H1 (cell line): ENCODE measurements at regions not wholly inside any gene's neighbourhood (a gene's known extent, or its start where the extent isn't known, plus 50 kb on each side); places are given as distances from the start of the nearest gene placed in this dataset.

ENCODE experiments used
- EP300 ChIP-seq, 2 experiments: IDR thresholded peaks; 1 replicate in 1 of 2; 2 replicates in 1 of 2; pipeline ENCODE4 v1.6.1; 2011 to 2012; ENCODE audit warnings: low read depth in 2 of 2, low read length in 2 of 2, mild to moderate bottlenecking in 2 of 2, borderline replicate concordance in 1 of 2, inconsistent platforms in 1 of 2, moderate library complexity in 1 of 2
- RFX5 ChIP-seq: IDR thresholded peaks from 2 replicates; pipeline ENCODE4 v1.6.1; 2011; ENCODE audit warnings: low read depth, low read length, improper control_type of control experiment, borderline replicate concordance

DNA sequence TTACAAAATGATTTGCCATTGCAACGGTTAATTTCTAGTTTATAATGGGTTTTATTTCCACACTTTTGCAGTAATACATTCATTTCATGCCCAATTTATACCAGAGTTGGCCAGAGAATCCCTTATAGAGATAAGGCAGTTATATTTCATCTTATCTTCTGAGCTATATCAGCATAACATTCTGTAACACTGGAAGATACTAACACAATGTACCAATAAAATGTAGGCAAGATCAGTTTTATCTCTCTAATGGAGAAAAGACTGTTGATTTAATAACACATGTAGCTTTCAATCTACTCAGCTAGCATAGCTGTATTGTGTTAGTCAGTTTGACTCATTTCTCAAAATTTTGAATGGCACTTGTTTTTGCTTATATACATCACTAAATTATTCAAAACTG, 738.6 kb downstream of the TRAM1L1 start (continued):
- TF ChIP-seq EP300 (IDR thresholded peaks at IDR 0.05; ENCODE audit: borderline replicate concordance in 1 of 2, low read depth in 2 of 2, low read length in 2 of 2), result no peak
- no peak for TF ChIP-seq RFX5
